Tibial artery (tissue), 4 donors: ENCODE measurements at regions not wholly inside any gene's neighbourhood (a gene's known extent, or its start where the extent isn't known, plus 50 kb on each side); places are given as distances from the start of the nearest gene placed in this dataset.

ENCODE experiments used
- DNase-seq, 2 donors: peaks; one replicate each; pipeline ENCODE4 v3.0.0-alpha.2; 2019
- H3K27ac ChIP-seq, 2 donors: fragments of 200-600 bp; sonication (generic) in 1 of 2; 1 replicate in 1 of 2; 2 replicates in 1 of 2; pipeline ENCODE4 v1.5.1; 2018 to 2019; ENCODE audit warnings: mild to moderate bottlenecking in 1 of 2
- H3K27me3 ChIP-seq, 2 donors: fragments of 200-600 bp; sonication (generic) in 1 of 2; one replicate each; pipeline versions ENCODE4 v1.5.1 to v1.6.0; 2016 to 2019
- H3K36me3 ChIP-seq, 3 donors: fragments of 200-600 bp; sonication (generic) in 2 of 3; one replicate each; pipeline ENCODE4 v1.5.1; 2016 to 2019; ENCODE audit warnings: mild to moderate bottlenecking in 2 of 3
- H3K4me1 ChIP-seq, 4 donors: fragments of 200-600 bp; sonication (generic) in 2 of 4; 1 replicate in 3 of 4; 2 replicates in 1 of 4; pipeline ENCODE4 v1.5.1; 2016 to 2019
- H3K4me3 ChIP-seq, 2 donors: fragments of 200-600 bp; sonication (generic) in 1 of 2; 1 replicate in 1 of 2; 2 replicates in 1 of 2; pipeline ENCODE4 v1.5.1; 2018 to 2019; ENCODE audit warnings: mild to moderate bottlenecking in 2 of 2
- H3K9me3 ChIP-seq, 3 donors: fragments of 200-600 bp; sonication (generic) in 1 of 3; one replicate each; pipeline ENCODE4 v1.5.1; 2016 to 2019
- CTCF ChIP-seq, 2 experiments: fragments of 200-600 bp in 1 of 2; fragments of 450-650 bp in 1 of 2; IDR thresholded peaks; one replicate each; pipeline ENCODE4 v1.5.1; 2017 to 2019; ENCODE audit warnings: antibody characterized with exemption in 2 of 2, mild to moderate bottlenecking in 1 of 2, moderate library complexity in 1 of 2
- intact Hi-C: fragments of 100-400 bp; cut with DNase I; formaldehyde crosslinking; loops from one replicate; pipeline ENCODE4 v1.15.0; 2023; ENCODE audit warnings: low total_unique reads

- TF ChIP-seq CTCF (IDR thresholded peaks at IDR 0.05) = no peak
- no peak for DNase-seq
Observed at GRCh38 chr4:61085534-61085933, 114.6 kb upstream of the ADGRL3 start.

DNA sequence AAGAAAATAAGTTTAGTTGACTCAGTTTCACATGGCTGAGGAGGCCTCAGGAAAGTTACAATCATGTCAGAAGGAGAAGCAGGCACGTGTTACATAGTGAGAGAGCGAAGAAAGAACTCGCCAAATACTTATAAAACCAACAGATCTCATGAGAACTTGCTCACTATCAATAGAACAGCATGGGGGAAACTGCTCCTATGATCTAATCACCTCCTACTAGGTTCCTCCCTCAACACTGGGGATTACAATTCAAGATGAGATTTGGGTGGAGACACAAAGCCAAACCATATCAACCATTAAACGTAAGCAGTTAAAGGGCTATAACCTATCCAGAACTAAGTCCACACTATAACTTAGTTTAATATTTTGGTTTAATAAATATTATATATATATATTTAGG lies 113.8 kb upstream of the ADGRL3 start:
- no peaks in the 10 kb centered on the region for H3K4me1 ChIP-seq
- intact Hi-C loops = no loop called here

More at GRCh38 chr4:61085534-61085933, 114.6 kb upstream of the ADGRL3 start:
- H3K4me3 ChIP-seq = no peak overlapping the region
- H3K36me3 ChIP-seq = no peaks in the 10 kb centered on the region
- H3K9me3 ChIP-seq = no peaks in the 10 kb centered on the region
- H3K4me1 ChIP-seq = no peaks in the 10 kb centered on the region
- no peak overlapping the region for H3K27ac ChIP-seq
- no peaks in the 10 kb centered on the region for H3K27me3 ChIP-seq
- intact Hi-C loops = no loop called here

DNA sequence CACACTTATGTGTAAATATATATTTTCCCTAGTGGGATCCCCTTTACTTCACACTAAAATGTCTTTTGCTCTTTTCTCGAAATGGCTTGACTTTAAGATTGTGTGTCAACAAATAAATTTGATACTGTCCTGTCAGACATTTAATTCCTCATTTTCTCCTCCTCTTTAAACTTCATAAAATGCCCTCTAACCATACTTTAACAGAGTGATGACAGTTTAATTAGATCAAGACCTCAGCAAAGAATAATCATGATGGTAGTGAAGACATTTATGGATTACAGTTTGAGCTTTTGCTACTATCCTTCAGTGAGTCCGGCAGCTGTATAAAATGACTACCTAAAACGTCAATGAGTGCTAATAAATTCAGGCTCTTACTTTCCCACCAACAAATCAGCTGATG lies 113.1 kb upstream of the ADGRL3 start:
- Histone ChIP-seq H3K4me3 (no peak overlapping the region), H3K9me3 (no peaks in the 10 kb centered on the region), H3K36me3 (no peaks in the 10 kb centered on the region), H3K27ac (no peak overlapping the region), H3K4me1 (no peaks in the 10 kb centered on the region), H3K27me3 (no peaks in the 10 kb centered on the region)
- DNase-seq = no peak
- TF ChIP-seq CTCF (IDR thresholded peaks at IDR 0.05) = no peak
- intact Hi-C loops = no loop called here

More for the DNA sequence above, 113.8 kb upstream of the ADGRL3 start:
- H3K27me3 ChIP-seq = no peaks in the 10 kb centered on the region
- no peaks in the 10 kb centered on the region for H3K36me3 ChIP-seq
- DNase-seq = no peak
- H3K4me3 ChIP-seq = no peak overlapping the region
- no peak for TF ChIP-seq CTCF (IDR thresholded peaks at IDR 0.05)
- H3K9me3 ChIP-seq = no peaks in the 10 kb centered on the region
- H3K27ac ChIP-seq = no peak overlapping the region

GRCh38 chr4:61094854-61095598 lies 105.1 kb upstream of the ADGRL3 start:
- H3K27ac ChIP-seq = no peak overlapping the region
- H3K36me3 ChIP-seq = no peaks in the 10 kb centered on the region
- H3K27me3 ChIP-seq = no peaks in the 10 kb centered on the region
- H3K4me1 ChIP-seq = no peaks in the 10 kb centered on the region
- no peaks in the 10 kb centered on the region for H3K9me3 ChIP-seq
- intact Hi-C loops = no loop called here
- no peak for TF ChIP-seq CTCF (IDR thresholded peaks at IDR 0.05)
- DNase-seq = no peak
- H3K4me3 ChIP-seq = no peak overlapping the region

DNA sequence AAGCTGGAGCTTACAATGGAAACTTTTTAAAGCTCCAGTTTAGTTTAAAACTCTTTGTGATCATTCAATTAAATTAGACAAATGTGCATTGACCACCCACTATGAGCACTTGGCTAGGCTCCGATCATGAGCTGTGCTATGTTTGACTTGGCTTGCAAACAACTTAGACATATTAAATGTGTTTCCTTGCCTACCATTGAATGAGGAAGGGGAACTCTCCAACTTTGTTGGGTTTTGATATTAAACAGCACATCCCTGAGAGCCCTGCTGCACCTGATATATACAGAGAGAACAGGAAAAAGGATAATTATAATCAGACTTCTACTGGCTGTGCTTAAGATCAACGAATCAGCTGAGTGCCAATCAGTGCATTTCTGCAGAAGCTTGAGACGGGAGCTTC lies 71.4 kb upstream of the ADGRL3 start:
- intact Hi-C loops = no loop called here
- Histone ChIP-seq H3K4me1 (peaks cover 0 to 7% (median 2%) of the 10 kb centered on the region in 4 donors), H3K36me3 (no peaks in the 10 kb centered on the region), H3K27me3 (no peaks in the 10 kb centered on the region), H3K4me3 (no peak overlapping the region), H3K9me3 (peaks cover 0 to 5% (median 5%) of the 10 kb centered on the region in 3 donors), H3K27ac (no peak overlapping the region)
- DNase-seq = no peak
- TF ChIP-seq CTCF (IDR thresholded peaks at IDR 0.05) = no peak
